ENCODE measurements at regions not wholly inside any gene's neighbourhood (a gene's known extent, or its start where the extent isn't known, plus 50 kb on each side); places are given as distances from the start of the nearest gene placed in this dataset.
"Not testable (repeated sequence)": the region's sequence is repeated elsewhere in the genome, so short reads cannot be mapped to it uniquely, and the experiment has no call there.

- no peak for DNase-seq
Observed at GRCh38 chr5:164518067-164518740, 1012.8 kb downstream of the MAT2B start.

GRCh38 chr5:164518741-164519080 is 1013.3 kb downstream of the MAT2B start:
- no peak for DNase-seq

DNA sequence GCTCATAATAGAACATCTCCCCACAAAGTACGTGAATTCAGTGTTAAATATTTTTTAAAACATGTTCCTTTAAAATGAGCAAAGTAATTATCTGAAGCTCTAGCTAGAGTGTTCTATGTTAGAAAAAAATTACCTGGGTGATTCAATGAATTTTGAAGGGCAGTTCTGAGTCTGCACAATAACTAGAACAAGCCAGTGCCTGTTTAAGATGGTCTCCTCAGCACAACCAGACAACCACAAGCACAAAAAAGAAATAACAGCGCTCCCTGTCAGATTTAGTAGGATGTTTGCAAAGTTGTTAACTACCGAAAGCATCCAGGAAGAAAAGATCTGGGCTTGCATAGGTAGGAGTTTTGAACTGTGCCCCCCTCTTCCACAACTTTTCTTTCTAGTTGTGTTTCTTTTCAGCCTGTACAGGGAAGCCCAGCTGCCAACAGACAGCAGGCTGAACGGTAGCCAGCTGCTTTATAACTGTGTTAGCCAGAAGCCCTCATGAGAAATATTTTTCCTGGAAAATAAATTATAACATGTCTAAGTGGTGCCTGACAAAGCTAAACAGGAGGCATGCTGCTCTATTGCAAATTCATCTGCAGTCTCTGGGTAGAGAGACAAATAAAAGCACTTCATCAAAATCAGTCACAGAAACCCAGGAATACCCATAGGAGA is 1026.9 kb downstream of the MAT2B start:
- DNase-seq = peak; percentile 88

GRCh38 chr5:164533426-164533825 is 1028.0 kb downstream of the MAT2B start:
- DNase-seq = not testable (repeated sequence)

DNA sequence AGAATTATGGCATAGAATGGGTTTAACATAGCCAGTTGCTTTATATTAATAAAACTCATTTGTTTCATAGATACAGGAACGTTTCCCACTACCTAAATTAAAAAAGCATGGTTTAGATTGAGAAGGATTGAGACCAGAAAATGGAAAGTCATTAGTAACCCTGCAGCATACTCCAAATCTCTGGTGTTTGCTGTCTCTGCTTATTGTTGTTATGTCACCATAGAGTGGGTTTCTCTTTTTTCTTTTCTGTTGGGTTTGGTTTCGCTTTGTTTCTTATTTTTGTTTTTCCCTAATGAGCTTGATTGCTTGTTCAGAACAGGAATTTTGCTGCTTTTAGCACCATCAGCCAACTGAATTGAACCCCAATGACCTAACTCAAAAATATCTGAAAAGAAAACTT is 1034.8 kb downstream of the MAT2B start:
- DNase-seq = no peak

- DNase-seq = no peak
Observed at GRCh38 chr5:164545507-164545906, 1040.1 kb downstream of the MAT2B start.

DNA sequence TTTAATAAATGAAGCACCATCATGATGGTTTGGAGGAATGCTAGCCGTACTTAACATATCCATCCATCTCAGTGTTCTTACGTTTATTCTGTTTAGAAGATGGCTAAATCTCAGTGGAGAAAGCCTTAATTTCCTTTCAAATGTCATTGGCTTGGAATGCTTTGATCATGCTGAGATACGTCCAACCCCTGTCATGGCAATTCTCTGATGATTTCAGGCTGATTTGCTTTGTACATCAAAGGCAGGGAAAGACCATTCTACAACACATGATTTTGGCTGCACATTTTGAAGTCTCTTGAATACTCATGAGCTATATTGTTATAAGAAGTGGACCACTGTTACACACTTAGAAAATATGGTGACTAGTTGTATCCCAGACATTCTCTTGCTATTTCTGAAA is 1048.4 kb downstream of the MAT2B start:
- DNase-seq = peak; percentile 35

GRCh38 chr5:164555809-164556208 is 1050.4 kb downstream of the MAT2B start:
- DNase-seq = no peak

GRCh38 chr5:164560216-164560615 is 1054.8 kb downstream of the MAT2B start:
- DNase-seq = peak; percentile 18

- no peak for DNase-seq
Observed at GRCh38 chr5:164561933-164562872, 1056.8 kb downstream of the MAT2B start.

DNA sequence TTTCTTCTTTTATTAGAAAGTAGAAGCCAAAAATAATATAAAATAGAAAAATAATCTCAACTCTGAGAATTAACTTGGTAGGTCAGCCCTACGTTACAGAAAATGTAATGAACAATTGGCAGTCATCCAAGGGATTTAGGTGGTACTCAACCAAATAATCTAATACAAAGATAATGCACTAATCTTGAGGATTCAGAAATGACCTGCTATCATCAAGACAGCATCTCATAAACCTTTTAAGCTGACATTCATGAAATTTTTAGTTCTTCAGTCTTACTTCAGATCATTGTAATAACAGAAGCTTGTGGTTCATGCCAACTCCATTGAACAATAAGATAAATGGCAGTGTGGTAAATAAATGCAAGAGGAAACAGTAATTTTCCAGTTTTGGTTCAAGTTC is 1058.0 kb downstream of the MAT2B start:
- no peak for DNase-seq

DNA sequence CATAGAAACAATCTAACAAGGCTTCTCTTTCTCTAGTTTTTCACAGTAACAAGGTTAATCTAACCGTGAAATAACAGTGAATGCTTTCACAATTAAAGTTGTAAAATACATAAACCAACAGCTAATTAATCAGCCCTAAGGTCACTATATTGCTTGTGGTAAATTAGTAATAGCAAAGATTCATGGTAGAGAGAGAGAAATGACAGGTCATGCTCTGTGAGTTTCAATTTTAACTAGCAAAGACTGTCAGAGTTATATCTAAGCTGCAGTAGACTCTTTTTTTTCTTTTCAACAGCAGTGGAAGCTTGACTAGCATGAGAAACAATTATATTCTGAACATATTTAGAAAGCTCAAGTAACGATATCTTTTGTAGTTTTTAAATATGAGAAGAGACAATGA is 1068.0 kb downstream of the MAT2B start:
- DNase-seq = no peak

DNA sequence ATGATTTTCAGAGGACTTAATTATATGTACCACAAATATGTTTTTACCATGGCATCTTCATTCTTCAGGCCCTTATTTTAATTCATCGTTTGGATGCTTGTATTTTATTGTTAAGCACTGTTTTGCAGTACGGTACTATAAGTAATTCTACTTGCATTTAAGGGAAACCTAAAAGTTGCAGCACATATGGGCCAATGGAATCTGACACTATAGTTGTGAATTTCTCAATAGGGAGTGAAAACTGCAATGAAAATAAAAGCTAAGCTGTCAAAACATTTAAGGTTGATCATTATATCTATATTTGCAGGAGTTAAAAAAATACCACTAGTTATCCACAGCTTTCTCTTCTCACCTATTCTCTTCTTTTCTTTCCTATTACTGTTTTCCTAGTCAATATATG is 1071.8 kb downstream of the MAT2B start:
- DNase-seq = no peak

GRCh38 chr5:164577742-164578141 is 1072.3 kb downstream of the MAT2B start:
- no peak for DNase-seq

- DNase-seq = no peak
Observed at GRCh38 chr5:164578401-164578800, 1073.0 kb downstream of the MAT2B start.

DNA sequence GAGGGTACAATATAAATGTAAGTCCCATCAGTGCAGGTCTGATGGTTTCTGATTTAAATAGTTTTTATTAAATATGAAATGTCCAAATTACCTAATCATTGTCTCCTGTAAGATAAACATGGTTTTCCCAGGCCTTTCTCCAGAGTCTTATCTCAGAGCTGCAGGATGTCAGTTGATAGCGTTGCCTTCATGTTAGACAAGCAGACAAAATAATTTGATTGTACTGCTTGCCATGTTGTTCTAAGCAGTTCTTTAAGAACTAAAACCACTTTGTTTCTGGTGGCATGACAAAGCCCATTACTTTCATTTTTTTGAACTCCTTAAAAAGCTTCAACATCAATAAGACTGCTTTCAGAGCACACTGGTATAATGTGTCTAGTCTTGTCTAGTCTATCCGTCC is 1073.5 kb downstream of the MAT2B start:
- no peak for DNase-seq

- DNase-seq = no peak
Observed at GRCh38 chr5:164580155-164580554, 1074.7 kb downstream of the MAT2B start.

- DNase-seq = no peak
Observed at GRCh38 chr5:164581889-164582288, 1076.5 kb downstream of the MAT2B start.

- DNase-seq = no peak
Observed at GRCh38 chr5:164593982-164594381, 1088.6 kb downstream of the MAT2B start.

GRCh38 chr5:164597293-164597900 is 1092.0 kb downstream of the MAT2B start:
- DNase-seq = no peak

- DNase-seq = no peak
Observed at GRCh38 chr5:164600274-164600673, 1094.9 kb downstream of the MAT2B start.

DNA sequence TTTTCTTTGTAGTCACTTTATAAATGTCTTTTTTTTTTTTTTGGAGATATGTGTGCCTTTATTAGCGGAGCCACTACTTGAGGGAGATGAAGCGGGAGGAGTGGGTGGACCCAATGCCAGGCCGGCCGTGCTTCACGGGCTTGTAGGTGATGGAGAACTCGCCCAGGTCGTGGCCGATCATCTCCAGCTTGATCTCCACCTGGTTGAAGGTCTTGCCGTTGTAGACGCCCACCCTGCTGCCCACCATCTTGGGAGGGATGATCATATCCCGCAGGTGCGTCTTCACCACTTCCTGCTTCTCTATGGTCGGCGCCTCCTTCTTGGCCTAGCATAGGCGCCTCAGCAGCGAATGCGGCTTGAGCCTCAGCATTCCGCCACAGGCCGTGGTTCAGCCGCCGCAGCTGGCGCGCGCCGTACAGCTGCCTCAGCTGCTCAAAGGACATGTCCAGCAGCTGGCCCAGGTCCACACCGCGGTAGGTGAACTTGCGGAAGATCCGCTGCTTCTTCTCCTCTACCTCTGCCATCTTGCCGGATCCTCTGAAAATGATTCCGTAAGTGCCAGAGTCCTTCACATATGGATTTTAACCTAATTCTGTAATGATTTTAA is 1095.6 kb downstream of the MAT2B start:
- no peak for DNase-seq
